Testis (tissue), 2 donors: ENCODE measurements at regions not wholly inside any gene's neighbourhood (a gene's known extent, or its start where the extent isn't known, plus 50 kb on each side); places are given as distances from the start of the nearest gene placed in this dataset.

Experiments used
- POLR2A ChIP-seq: fragments of 450-650 bp; IDR thresholded peaks from one replicate; pipeline ENCODE4 v1.6.1; 2017; ENCODE audit warnings: antibody characterized with exemption, mild to moderate bottlenecking, moderate library complexity
- TF ChIP-seq, protein P1 (sequence below), 3 experiments: fragments of 450-650 bp in 2 of 3; fragments of 200-600 bp in 1 of 3; sonication (generic) in 1 of 3; IDR thresholded peaks; one replicate each; pipeline ENCODE4 v1.5.1; 2016 to 2019; ENCODE audit warnings: antibody characterized with exemption in 3 of 3, mild to moderate bottlenecking in 2 of 3, moderate library complexity in 1 of 3

- TF ChIP-seq, protein P1, sequence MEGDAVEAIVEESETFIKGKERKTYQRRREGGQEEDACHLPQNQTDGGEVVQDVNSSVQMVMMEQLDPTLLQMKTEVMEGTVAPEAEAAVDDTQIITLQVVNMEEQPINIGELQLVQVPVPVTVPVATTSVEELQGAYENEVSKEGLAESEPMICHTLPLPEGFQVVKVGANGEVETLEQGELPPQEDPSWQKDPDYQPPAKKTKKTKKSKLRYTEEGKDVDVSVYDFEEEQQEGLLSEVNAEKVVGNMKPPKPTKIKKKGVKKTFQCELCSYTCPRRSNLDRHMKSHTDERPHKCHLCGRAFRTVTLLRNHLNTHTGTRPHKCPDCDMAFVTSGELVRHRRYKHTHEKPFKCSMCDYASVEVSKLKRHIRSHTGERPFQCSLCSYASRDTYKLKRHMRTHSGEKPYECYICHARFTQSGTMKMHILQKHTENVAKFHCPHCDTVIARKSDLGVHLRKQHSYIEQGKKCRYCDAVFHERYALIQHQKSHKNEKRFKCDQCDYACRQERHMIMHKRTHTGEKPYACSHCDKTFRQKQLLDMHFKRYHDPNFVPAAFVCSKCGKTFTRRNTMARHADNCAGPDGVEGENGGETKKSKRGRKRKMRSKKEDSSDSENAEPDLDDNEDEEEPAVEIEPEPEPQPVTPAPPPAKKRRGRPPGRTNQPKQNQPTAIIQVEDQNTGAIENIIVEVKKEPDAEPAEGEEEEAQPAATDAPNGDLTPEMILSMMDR (IDR thresholded peaks at IDR 0.05): no peak
- TF ChIP-seq POLR2A: no peak
Measured at GRCh38 chr6:85110943-85111342, 338.9 kb upstream of the NT5E start.
